Liver (tissue), 8 donors: ENCODE measurements at regions not wholly inside any gene's neighbourhood (a gene's known extent, or its start where the extent isn't known, plus 50 kb on each side); places are given as distances from the start of the nearest gene placed in this dataset.

Source experiments
- DNase-seq: peaks from one replicate; pipeline ENCODE4 v3.0.0-alpha.2; 2017; ENCODE audit warnings: low spot score
- H3K27ac ChIP-seq, 2 donors: one replicate each; pipeline ENCODE4 v1.7.0; 2013; ENCODE audit warnings: inconsistent platforms in 2 of 2, low read length in 2 of 2, control low read depth in 1 of 2, low read depth in 1 of 2, mild to moderate bottlenecking in 1 of 2
- H3K27me3 ChIP-seq, 4 donors: one replicate each; pipeline versions ENCODE4 v1.6.1 to v1.7.0; 2013; ENCODE audit warnings: low read length in 3 of 4, inconsistent platforms in 1 of 4, mild to moderate bottlenecking in 1 of 4, moderate library complexity in 1 of 4; ENCODE audit not compliant: control insufficient read depth in 4 of 4, insufficient read depth in 4 of 4
- H3K36me3 ChIP-seq, 4 donors: one replicate each; pipeline versions ENCODE4 v1.6.1 to v1.7.0; 2013; ENCODE audit warnings: low read length in 3 of 4, mild to moderate bottlenecking in 3 of 4, low read depth in 1 of 4, moderate library complexity in 1 of 4; ENCODE audit not compliant: control insufficient read depth in 4 of 4, insufficient read depth in 3 of 4
- H3K4me1 ChIP-seq, 4 donors: one replicate each; pipeline versions ENCODE4 v1.6.1 to v1.7.0; 2013; ENCODE audit warnings: low read length in 3 of 4, mild to moderate bottlenecking in 3 of 4, moderate library complexity in 1 of 4; ENCODE audit not compliant: control insufficient read depth in 4 of 4, insufficient read depth in 4 of 4
- H3K4me3 ChIP-seq, 3 donors: one replicate each; pipeline versions ENCODE4 v1.6.1 to v1.7.0; 2013; ENCODE audit warnings: low read length in 3 of 3, control low read depth in 1 of 3, low read depth in 1 of 3, mild to moderate bottlenecking in 1 of 3
- H3K9ac ChIP-seq, 2 donors: one replicate each; pipeline ENCODE4 v1.7.0; 2013; ENCODE audit warnings: low read length in 2 of 2, mild to moderate bottlenecking in 2 of 2, moderate library complexity in 2 of 2, control low read depth in 1 of 2, low read depth in 1 of 2
- H3K9me3 ChIP-seq, 4 donors: one replicate each; pipeline versions ENCODE4 v1.6.1 to v1.7.0; 2013; ENCODE audit warnings: low read length in 3 of 4; ENCODE audit not compliant: control insufficient read depth in 4 of 4
- ATF3 ChIP-seq: IDR thresholded peaks from 2 replicates; pipeline ENCODE4 v1.6.1; 2016; ENCODE audit warnings: antibody characterized with exemption
- CTCF ChIP-seq: fragments of 150-350 bp; IDR thresholded peaks from 2 replicates; pipeline ENCODE4 v1.5.1; 2017; ENCODE audit warnings: improper control_type of control experiment, low read depth, low read length; ENCODE audit not compliant: missing input control
- EGR1 ChIP-seq, 2 donors: IDR thresholded peaks; 2 replicates each; pipeline ENCODE4 v1.6.1; 2016 to 2018; ENCODE audit warnings: antibody characterized with exemption in 2 of 2, low read depth in 2 of 2
- FOXA1 ChIP-seq: IDR thresholded peaks from 2 replicates; pipeline ENCODE4 v1.6.1; 2016; ENCODE audit warnings: antibody characterized with exemption
- FOXA2 ChIP-seq: IDR thresholded peaks from 2 replicates; pipeline ENCODE4 v1.6.1; 2016; ENCODE audit warnings: antibody characterized with exemption
- GABPA ChIP-seq, 2 donors: IDR thresholded peaks in 1 of 2; conservative IDR thresholded peaks in 1 of 2; 2 replicates each; pipeline ENCODE4 v1.6.1; 2016; ENCODE audit warnings: antibody characterized with exemption in 2 of 2, mild to moderate bottlenecking in 1 of 2, moderate library complexity in 1 of 2
- HNF4A ChIP-seq, 2 donors: conservative IDR thresholded peaks; 2 replicates each; pipeline ENCODE4 v1.6.1; 2016; ENCODE audit warnings: antibody characterized with exemption in 2 of 2, mild to moderate bottlenecking in 2 of 2
- HNF4G ChIP-seq: IDR thresholded peaks from 2 replicates; pipeline ENCODE4 v1.6.1; 2016; ENCODE audit warnings: antibody characterized with exemption
- JUND ChIP-seq, 2 donors: IDR thresholded peaks; 2 replicates each; pipeline ENCODE4 v1.6.1; 2016; ENCODE audit warnings: antibody characterized with exemption in 2 of 2
- NR2F2 ChIP-seq: IDR thresholded peaks from 2 replicates; pipeline ENCODE4 v1.6.1; 2016; ENCODE audit warnings: antibody characterized with exemption
- RAD21 ChIP-seq, 2 donors: IDR thresholded peaks; 2 replicates each; pipeline ENCODE4 v1.6.1; 2016; ENCODE audit warnings: antibody characterized with exemption in 2 of 2, mild to moderate bottlenecking in 2 of 2
- RXRA ChIP-seq, 2 donors: IDR thresholded peaks; 2 replicates each; pipeline ENCODE4 v1.6.1; 2017 to 2018; ENCODE audit warnings: antibody characterized with exemption in 2 of 2, mild to moderate bottlenecking in 1 of 2
- SP1 ChIP-seq: IDR thresholded peaks from 2 replicates; pipeline ENCODE4 v1.6.1; 2018; ENCODE audit warnings: antibody characterized with exemption, mild to moderate bottlenecking
- TAF1 ChIP-seq: conservative IDR thresholded peaks from 2 replicates; pipeline ENCODE4 v1.6.1; 2016; ENCODE audit warnings: antibody characterized with exemption, mild to moderate bottlenecking
- YY1 ChIP-seq: IDR thresholded peaks from 2 replicates; pipeline ENCODE4 v1.6.1; 2016; ENCODE audit warnings: antibody characterized with exemption, mild to moderate bottlenecking
- WGBS: extraction: QIAGEN DNeasy Blood & Tissue Kit; methylation state at CpG from one replicate; pipeline ENCODE4 v1.1.7; 2013; 5-methylcytosine and 5-hydroxymethylcytosine counted together
- TF ChIP-seq, protein P1 (sequence below): IDR thresholded peaks from 2 replicates; pipeline ENCODE4 v1.6.1; 2016; ENCODE audit warnings: antibody characterized with exemption, mild to moderate bottlenecking
- donor health status: healthy.
- donor health status: healthy.
- donor health status: healthy.
- donor health status: healthy.
- donor health status: healthy.

DNA sequence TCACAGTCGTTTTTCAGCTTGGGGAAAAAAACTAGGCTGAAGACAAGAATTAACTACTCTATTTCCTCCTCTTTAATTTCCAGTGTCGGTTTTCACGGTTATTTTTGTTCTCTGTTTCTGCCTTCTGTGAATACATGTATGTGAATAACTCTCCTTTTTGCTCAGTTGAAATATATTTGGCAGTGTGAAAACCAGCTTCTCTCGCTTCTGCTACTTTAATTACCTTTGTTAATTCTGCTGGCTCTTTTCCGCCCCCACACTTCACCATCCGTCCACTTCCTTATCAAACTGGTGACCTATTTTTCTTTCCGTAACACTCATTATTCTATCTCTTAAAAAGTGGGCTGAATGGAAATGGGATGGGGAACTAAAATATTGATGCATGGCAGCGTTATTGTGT lies 126.4 kb downstream of the POU4F1 start:
- no peaks in the 10 kb centered on the region for H3K27me3 ChIP-seq
- no peak overlapping the region for H3K9ac ChIP-seq
- WGBS, result 76% methylated on average over 8 of the region's 8 CpGs
- no peak overlapping the region for H3K4me3 ChIP-seq
- no peaks in the 10 kb centered on the region for H3K9me3 ChIP-seq
- TF ChIP-seq EGR1 (IDR thresholded peaks at IDR 0.05; ENCODE audit: low read depth in 2 of 2), result no peak
- no peak for TF ChIP-seq SP1
- no peak for TF ChIP-seq GABPA (IDR thresholded peaks at IDR 0.05 in 1 of 2, conservative IDR thresholded peaks at IDR 0.05 in 1 of 2)
- no peak for TF ChIP-seq TAF1
- no peak for TF ChIP-seq ATF3
- no peak for TF ChIP-seq HNF4G
- TF ChIP-seq FOXA2, result no peak
- TF ChIP-seq CTCF, result no peak
- no peak for TF ChIP-seq FOXA1
- H3K36me3 ChIP-seq, result no peaks in the 10 kb centered on the region
- no peak overlapping the region for H3K27ac ChIP-seq
- H3K4me1 ChIP-seq, result no peaks in the 10 kb centered on the region
- DNase-seq, result no peak

GRCh38 chr13:78468621-78469020 lies 134.7 kb downstream of the POU4F1 start:
- H3K4me1 ChIP-seq, result no peaks in the 10 kb centered on the region
- no peak overlapping the region for H3K27ac ChIP-seq
- TF ChIP-seq HNF4A (conservative IDR thresholded peaks at IDR 0.05) (no peak), SP1 (no peak), JUND (IDR thresholded peaks at IDR 0.05) (no peak), FOXA1 (no peak), EGR1 (IDR thresholded peaks at IDR 0.05; ENCODE audit: low read depth in 2 of 2) (no peak), NR2F2 (no peak), HNF4G (no peak), CTCF (no peak), ATF3 (no peak), GABPA (IDR thresholded peaks at IDR 0.05 in 1 of 2, conservative IDR thresholded peaks at IDR 0.05 in 1 of 2) (no peak), RAD21 (IDR thresholded peaks at IDR 0.05) (no peak), TAF1 (no peak), YY1 (no peak), RXRA (IDR thresholded peaks at IDR 0.05) (no peak)
- TF ChIP-seq, protein P1, sequence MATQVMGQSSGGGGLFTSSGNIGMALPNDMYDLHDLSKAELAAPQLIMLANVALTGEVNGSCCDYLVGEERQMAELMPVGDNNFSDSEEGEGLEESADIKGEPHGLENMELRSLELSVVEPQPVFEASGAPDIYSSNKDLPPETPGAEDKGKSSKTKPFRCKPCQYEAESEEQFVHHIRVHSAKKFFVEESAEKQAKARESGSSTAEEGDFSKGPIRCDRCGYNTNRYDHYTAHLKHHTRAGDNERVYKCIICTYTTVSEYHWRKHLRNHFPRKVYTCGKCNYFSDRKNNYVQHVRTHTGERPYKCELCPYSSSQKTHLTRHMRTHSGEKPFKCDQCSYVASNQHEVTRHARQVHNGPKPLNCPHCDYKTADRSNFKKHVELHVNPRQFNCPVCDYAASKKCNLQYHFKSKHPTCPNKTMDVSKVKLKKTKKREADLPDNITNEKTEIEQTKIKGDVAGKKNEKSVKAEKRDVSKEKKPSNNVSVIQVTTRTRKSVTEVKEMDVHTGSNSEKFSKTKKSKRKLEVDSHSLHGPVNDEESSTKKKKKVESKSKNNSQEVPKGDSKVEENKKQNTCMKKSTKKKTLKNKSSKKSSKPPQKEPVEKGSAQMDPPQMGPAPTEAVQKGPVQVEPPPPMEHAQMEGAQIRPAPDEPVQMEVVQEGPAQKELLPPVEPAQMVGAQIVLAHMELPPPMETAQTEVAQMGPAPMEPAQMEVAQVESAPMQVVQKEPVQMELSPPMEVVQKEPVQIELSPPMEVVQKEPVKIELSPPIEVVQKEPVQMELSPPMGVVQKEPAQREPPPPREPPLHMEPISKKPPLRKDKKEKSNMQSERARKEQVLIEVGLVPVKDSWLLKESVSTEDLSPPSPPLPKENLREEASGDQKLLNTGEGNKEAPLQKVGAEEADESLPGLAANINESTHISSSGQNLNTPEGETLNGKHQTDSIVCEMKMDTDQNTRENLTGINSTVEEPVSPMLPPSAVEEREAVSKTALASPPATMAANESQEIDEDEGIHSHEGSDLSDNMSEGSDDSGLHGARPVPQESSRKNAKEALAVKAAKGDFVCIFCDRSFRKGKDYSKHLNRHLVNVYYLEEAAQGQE, result no peak
- no peaks in the 10 kb centered on the region for H3K27me3 ChIP-seq
- WGBS, result 89% methylated on average over 2 of the region's 2 CpGs
- no peak overlapping the region for H3K4me3 ChIP-seq
- no peaks in the 10 kb centered on the region for H3K9me3 ChIP-seq
- H3K9ac ChIP-seq, result no peak overlapping the region
- H3K36me3 ChIP-seq, result no peaks in the 10 kb centered on the region
- DNase-seq, result no peak
